Fibroblast of lung (primary cell): ENCODE measurements at regions not wholly inside any gene's neighbourhood (a gene's known extent, or its start where the extent isn't known, plus 50 kb on each side); places are given as distances from the start of the nearest gene placed in this dataset.

Experiments
- DNase-seq, 2 donors: peaks; one replicate each; pipeline versions ENCODE4 v3.0.0 to v3.0.0-alpha.2; 2010; ENCODE audit warnings: low read depth in 2 of 2
- H2AFZ ChIP-seq: 2 replicates; pipeline ENCODE4 v1.5.1; 2012; ENCODE audit warnings: low read length, control low read depth, inconsistent platforms
- H3K27ac ChIP-seq: 2 replicates; pipeline ENCODE4 v1.5.1; 2011; ENCODE audit warnings: low read length, control low read depth; ENCODE audit not compliant: insufficient read depth
- H3K27me3 ChIP-seq: 2 replicates; pipeline ENCODE4 v1.5.1; 2011; ENCODE audit warnings: mild to moderate bottlenecking, low read length; ENCODE audit not compliant: control insufficient read depth, insufficient read depth
- H3K36me3 ChIP-seq: 2 replicates; pipeline ENCODE4 v1.5.1; 2011; ENCODE audit warnings: low read length; ENCODE audit not compliant: control insufficient read depth, insufficient read depth
- H3K4me1 ChIP-seq: 2 replicates; pipeline ENCODE4 v1.5.1; 2011; ENCODE audit warnings: low read length; ENCODE audit not compliant: control insufficient read depth, insufficient read depth; ENCODE audit errors: extremely low read depth
- H3K4me2 ChIP-seq: 2 replicates; pipeline ENCODE4 v1.5.1; 2011; ENCODE audit warnings: low read length, control low read depth; ENCODE audit not compliant: insufficient read depth; ENCODE audit errors: extremely low read depth
- H3K4me3 ChIP-seq, 4 experiments: fragments of 200-600 bp in 1 of 4; sonication (generic) in 1 of 4; replicated peaks in 1 of 4; 2 replicates each; pipeline ENCODE4 v1.5.1; 2011 to 2016; ENCODE audit warnings: low read length in 4 of 4, low read depth in 3 of 4, mild to moderate bottlenecking in 3 of 4, control low read depth in 2 of 4, inconsistent platforms in 1 of 4, mixed read lengths in 1 of 4; ENCODE audit not compliant: insufficient read depth in 1 of 4; ENCODE audit errors: control extremely low read depth in 1 of 4
- H3K79me2 ChIP-seq: 2 replicates; pipeline ENCODE4 v1.5.1; 2012; ENCODE audit warnings: mild to moderate bottlenecking, low read length, inconsistent platforms; ENCODE audit not compliant: control insufficient read depth, insufficient read depth
- H3K9ac ChIP-seq: 2 replicates; pipeline ENCODE4 v1.5.1; 2011; ENCODE audit warnings: mild to moderate bottlenecking, low read length, control low read depth; ENCODE audit not compliant: insufficient read depth
- H3K9me3 ChIP-seq: 2 replicates; pipeline ENCODE4 v1.5.1; 2012; ENCODE audit warnings: low read depth, low read length; ENCODE audit not compliant: control insufficient read depth, insufficient read depth
- H4K20me1 ChIP-seq: 2 replicates; pipeline ENCODE4 v1.5.1; 2011; ENCODE audit warnings: low read length; ENCODE audit not compliant: control insufficient read depth, insufficient read depth; ENCODE audit errors: extremely low read depth
- EZH2 ChIP-seq: IDR thresholded peaks from 2 replicates; pipeline ENCODE4 v1.5.1; 2012; ENCODE audit warnings: low read length, control low read depth, mild to moderate bottlenecking; ENCODE audit errors: missing control alignments
- TF ChIP-seq, protein P1 (sequence below), 2 donors: IDR thresholded peaks in 1 of 2; conservative IDR thresholded peaks in 1 of 2; 1 replicate in 1 of 2; 2 replicates in 1 of 2; pipeline ENCODE4 v1.5.1; 2011 to 2012; ENCODE audit warnings: low read length in 2 of 2, control low read depth in 1 of 2, inconsistent platforms in 1 of 2, low read depth in 1 of 2, mild to moderate bottlenecking in 1 of 2

DNA sequence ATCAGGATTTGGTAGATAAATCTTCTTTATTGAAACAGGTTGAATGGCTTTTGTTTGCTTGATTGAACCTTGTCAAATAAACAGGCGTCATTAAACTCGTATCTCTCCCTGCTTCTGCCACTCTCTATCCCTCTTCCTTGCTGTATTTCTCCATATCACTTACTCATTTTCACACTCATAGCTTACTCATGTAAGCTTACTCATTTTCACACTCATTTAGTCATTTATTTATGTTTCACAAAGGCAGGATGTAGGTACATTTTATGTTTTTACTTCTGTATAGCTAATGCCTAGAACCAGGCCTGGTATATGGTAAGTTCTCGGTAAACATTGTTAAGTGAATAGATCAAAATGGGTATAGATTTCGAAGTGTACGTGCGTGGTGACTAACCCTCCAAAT lies 450.0 kb downstream of the PMP22 start:
- no peak for TF ChIP-seq EZH2
- TF ChIP-seq, protein P1, sequence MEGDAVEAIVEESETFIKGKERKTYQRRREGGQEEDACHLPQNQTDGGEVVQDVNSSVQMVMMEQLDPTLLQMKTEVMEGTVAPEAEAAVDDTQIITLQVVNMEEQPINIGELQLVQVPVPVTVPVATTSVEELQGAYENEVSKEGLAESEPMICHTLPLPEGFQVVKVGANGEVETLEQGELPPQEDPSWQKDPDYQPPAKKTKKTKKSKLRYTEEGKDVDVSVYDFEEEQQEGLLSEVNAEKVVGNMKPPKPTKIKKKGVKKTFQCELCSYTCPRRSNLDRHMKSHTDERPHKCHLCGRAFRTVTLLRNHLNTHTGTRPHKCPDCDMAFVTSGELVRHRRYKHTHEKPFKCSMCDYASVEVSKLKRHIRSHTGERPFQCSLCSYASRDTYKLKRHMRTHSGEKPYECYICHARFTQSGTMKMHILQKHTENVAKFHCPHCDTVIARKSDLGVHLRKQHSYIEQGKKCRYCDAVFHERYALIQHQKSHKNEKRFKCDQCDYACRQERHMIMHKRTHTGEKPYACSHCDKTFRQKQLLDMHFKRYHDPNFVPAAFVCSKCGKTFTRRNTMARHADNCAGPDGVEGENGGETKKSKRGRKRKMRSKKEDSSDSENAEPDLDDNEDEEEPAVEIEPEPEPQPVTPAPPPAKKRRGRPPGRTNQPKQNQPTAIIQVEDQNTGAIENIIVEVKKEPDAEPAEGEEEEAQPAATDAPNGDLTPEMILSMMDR (conservative IDR thresholded peaks at IDR 0.05 in 1 of 2, IDR thresholded peaks at IDR 0.05 in 1 of 2; ENCODE audit: low read depth in 1 of 2, low read length in 2 of 2): no peak
- peak in 1 of 2 donors; percentile 23 for DNase-seq
- Histone ChIP-seq H3K27me3 (no peaks in the 10 kb centered on the region), H3K27ac (no peak overlapping the region), H3K4me2 (no peak overlapping the region), H4K20me1 (no peaks in the 10 kb centered on the region), H3K9ac (no peak overlapping the region), H2AFZ (no peak overlapping the region), H3K4me3 (no peak overlapping the region), H3K36me3 (no peaks in the 10 kb centered on the region), H3K9me3 (no peaks in the 10 kb centered on the region), H3K4me1 (no peaks in the 10 kb centered on the region), H3K79me2 (no peaks in the 10 kb centered on the region)

GRCh38 chr17:14813649-14814370 lies 451.3 kb downstream of the PMP22 start:
- Histone ChIP-seq H3K27me3 (no peaks in the 10 kb centered on the region), H3K79me2 (no peaks in the 10 kb centered on the region), H2AFZ (no peak overlapping the region), H3K4me1 (no peaks in the 10 kb centered on the region), H3K27ac (no peak overlapping the region), H3K9me3 (no peaks in the 10 kb centered on the region), H4K20me1 (no peaks in the 10 kb centered on the region), H3K4me2 (no peak overlapping the region), H3K4me3 (no peak overlapping the region), H3K9ac (no peak overlapping the region), H3K36me3 (no peaks in the 10 kb centered on the region)
- TF ChIP-seq, protein P1 (conservative IDR thresholded peaks at IDR 0.05 in 1 of 2, IDR thresholded peaks at IDR 0.05 in 1 of 2; ENCODE audit: low read depth in 1 of 2, low read length in 2 of 2): no peak
- no peak for TF ChIP-seq EZH2
- no peak for DNase-seq

DNA sequence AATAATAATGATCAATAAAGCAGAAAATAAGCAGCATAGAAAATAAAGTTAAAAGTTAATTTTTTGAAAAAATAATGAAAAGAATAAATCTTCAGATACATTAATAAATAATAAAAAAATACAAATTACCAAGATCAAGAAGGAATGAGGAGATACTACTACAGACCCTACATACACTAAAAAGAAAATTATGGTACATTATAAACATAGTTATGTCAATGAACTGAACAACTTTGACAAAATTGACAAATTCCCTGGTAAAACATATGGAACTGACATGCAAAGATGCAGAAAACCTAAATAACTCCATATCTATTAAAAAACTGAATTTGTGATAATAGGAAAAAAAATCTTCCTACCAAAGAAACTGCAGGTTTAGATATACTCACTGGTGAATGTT lies 456.7 kb downstream of the PMP22 start:
- H3K79me2 ChIP-seq: no peaks in the 10 kb centered on the region
- no peak overlapping the region for H3K4me2 ChIP-seq
- H3K36me3 ChIP-seq: no peaks in the 10 kb centered on the region
- H3K4me3 ChIP-seq: no peak overlapping the region
- H3K9me3 ChIP-seq: no peaks in the 10 kb centered on the region
- H2AFZ ChIP-seq: no peak overlapping the region
- H4K20me1 ChIP-seq: no peaks in the 10 kb centered on the region
- DNase-seq: no peak
- H3K27me3 ChIP-seq: no peaks in the 10 kb centered on the region
- TF ChIP-seq, protein P1 (conservative IDR thresholded peaks at IDR 0.05 in 1 of 2, IDR thresholded peaks at IDR 0.05 in 1 of 2; ENCODE audit: low read depth in 1 of 2, low read length in 2 of 2): no peak
- TF ChIP-seq EZH2: no peak
- no peaks in the 10 kb centered on the region for H3K4me1 ChIP-seq
- no peak overlapping the region for H3K9ac ChIP-seq
- H3K27ac ChIP-seq: no peak overlapping the region
